ENCODE measurements at regions not wholly inside any gene's neighbourhood (a gene's known extent, or its start where the extent isn't known, plus 50 kb on each side); places are given as distances from the start of the nearest gene placed in this dataset.

DNA sequence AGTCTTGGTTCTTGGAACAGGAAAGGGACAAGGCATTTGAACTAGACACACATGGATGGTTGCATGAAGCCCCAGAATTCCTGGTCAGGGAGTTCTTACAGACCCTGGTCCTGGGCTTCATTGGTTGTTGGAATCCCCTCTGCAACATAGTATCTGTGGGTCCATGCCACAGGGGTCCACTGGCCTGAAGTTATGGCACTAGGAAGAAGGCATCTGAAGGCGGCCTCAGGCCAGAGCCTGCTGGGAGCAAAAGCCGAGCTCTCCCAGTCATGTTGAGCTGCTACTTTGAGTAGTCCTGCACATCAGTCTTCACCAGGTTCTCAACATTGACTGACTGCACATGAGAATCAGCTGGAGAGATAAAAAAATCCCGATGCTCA is 71.1 kb upstream of the PITX1 start:
- Histone ChIP-seq H3K36me3 (ENCODE audit: control insufficient read depth, insufficient read depth, low read length) (no peaks in the 10 kb centered on the region), H3K4me3 (ENCODE audit: low read depth, low read length) (no peak overlapping the region), H3K27me3 (ENCODE audit: control insufficient read depth, insufficient read depth, low read length) (peaks cover 3% of the 10 kb centered on the region; the same call in 1 of the 2 replicates)
- TF ChIP-seq CTCF (IDR thresholded peaks at IDR 0.05; ENCODE audit: insufficient read depth, low read depth, low read length), result no peak
- ChIA-PET CTCF (interaction anchor here (1.0 kb wide), 1 partner anchor 28 kb away, joined by 3 read pairs; no protein-coding TSS in a partner anchor), POLR2A (no interaction called here)
- DNase-seq (ENCODE audit: low read depth), result no peak

DNA sequence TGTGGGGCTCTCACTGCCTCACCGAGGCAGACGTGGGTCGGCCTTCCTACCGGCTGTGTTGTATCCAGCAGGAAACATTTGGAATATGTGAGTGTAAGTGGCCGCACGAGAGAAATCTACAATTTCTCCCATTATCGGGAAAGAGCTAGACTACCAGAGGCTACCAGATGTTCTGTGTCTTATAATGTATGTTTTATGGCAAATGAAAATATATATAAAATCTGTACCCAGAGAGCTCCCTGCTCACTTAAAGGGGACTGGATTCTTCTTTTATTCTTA is 69.5 kb upstream of the PITX1 start:
- CTCF ChIA-PET, result no interaction called here
- Histone ChIP-seq H3K27me3 (ENCODE audit: control insufficient read depth, insufficient read depth, low read length) (no peaks in the 10 kb centered on the region), H3K36me3 (ENCODE audit: control insufficient read depth, insufficient read depth, low read length) (no peaks in the 10 kb centered on the region), H3K4me3 (ENCODE audit: low read depth, low read length) (no peak overlapping the region)
- POLR2A ChIA-PET, result no interaction called here
- no peak for TF ChIP-seq CTCF (IDR thresholded peaks at IDR 0.05; ENCODE audit: insufficient read depth, low read depth, low read length)
- DNase-seq (ENCODE audit: low read depth), result no peak

- ChIA-PET CTCF (no interaction called here), POLR2A (no interaction called here)
- no peaks in the 10 kb centered on the region for H3K36me3 ChIP-seq (ENCODE audit: control insufficient read depth, insufficient read depth, low read length)
- no peak for DNase-seq (ENCODE audit: low read depth)
- no peak for TF ChIP-seq CTCF (IDR thresholded peaks at IDR 0.05; ENCODE audit: insufficient read depth, low read depth, low read length)
- no peak overlapping the region for H3K4me3 ChIP-seq (ENCODE audit: low read depth, low read length)
- no peaks in the 10 kb centered on the region for H3K27me3 ChIP-seq (ENCODE audit: control insufficient read depth, insufficient read depth, low read length)
Measured at GRCh38 chr5:135102716-135103574, 68.9 kb upstream of the PITX1 start.

GRCh38 chr5:135100431-135100830 is 66.4 kb upstream of the PITX1 start:
- Histone ChIP-seq H3K4me3 (ENCODE audit: low read depth, low read length) (no peak overlapping the region), H3K36me3 (ENCODE audit: control insufficient read depth, insufficient read depth, low read length) (no peaks in the 10 kb centered on the region), H3K27me3 (ENCODE audit: control insufficient read depth, insufficient read depth, low read length) (no peaks in the 10 kb centered on the region; the same call in 1 of the 2 replicates)
- no peak for DNase-seq (ENCODE audit: low read depth)
- ChIA-PET CTCF (no interaction called here), POLR2A (no interaction called here)
- no peak for TF ChIP-seq CTCF (IDR thresholded peaks at IDR 0.05; ENCODE audit: insufficient read depth, low read depth, low read length)

DNA sequence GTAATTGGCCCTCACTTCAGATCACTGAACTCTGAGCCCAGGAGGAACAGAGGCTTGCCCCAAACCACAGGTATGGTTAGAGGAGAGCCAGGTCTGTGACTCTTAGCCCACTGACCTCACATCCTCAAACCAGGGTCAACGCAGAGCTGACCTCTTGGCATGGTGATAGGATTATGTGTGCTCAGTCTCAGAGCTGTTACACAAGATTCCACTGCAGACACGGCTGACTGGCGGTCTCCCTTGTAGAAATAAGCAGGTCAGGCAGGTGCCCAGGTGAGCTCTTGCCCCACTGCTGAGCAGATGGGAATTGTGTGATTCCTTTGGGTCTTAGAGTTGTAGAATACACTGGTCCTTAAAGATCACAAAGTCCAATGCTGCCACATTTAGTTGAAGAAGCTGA is 66.0 kb upstream of the PITX1 start:
- Histone ChIP-seq H3K36me3 (ENCODE audit: control insufficient read depth, insufficient read depth, low read length) (no peaks in the 10 kb centered on the region), H3K27me3 (ENCODE audit: control insufficient read depth, insufficient read depth, low read length) (no peaks in the 10 kb centered on the region; the same call in 1 of the 2 replicates), H3K4me3 (ENCODE audit: low read depth, low read length) (no peak overlapping the region)
- CTCF ChIA-PET, result no interaction called here
- DNase-seq (ENCODE audit: low read depth), result no peak
- TF ChIP-seq CTCF (IDR thresholded peaks at IDR 0.05; ENCODE audit: insufficient read depth, low read depth, low read length), result no peak
- POLR2A ChIA-PET, result no interaction called here

Measured in BJ (cell line).